ENCODE measurements at regions not wholly inside any gene's neighbourhood (a gene's known extent, or its start where the extent isn't known, plus 50 kb on each side); places are given as distances from the start of the nearest gene placed in this dataset.

DNA sequence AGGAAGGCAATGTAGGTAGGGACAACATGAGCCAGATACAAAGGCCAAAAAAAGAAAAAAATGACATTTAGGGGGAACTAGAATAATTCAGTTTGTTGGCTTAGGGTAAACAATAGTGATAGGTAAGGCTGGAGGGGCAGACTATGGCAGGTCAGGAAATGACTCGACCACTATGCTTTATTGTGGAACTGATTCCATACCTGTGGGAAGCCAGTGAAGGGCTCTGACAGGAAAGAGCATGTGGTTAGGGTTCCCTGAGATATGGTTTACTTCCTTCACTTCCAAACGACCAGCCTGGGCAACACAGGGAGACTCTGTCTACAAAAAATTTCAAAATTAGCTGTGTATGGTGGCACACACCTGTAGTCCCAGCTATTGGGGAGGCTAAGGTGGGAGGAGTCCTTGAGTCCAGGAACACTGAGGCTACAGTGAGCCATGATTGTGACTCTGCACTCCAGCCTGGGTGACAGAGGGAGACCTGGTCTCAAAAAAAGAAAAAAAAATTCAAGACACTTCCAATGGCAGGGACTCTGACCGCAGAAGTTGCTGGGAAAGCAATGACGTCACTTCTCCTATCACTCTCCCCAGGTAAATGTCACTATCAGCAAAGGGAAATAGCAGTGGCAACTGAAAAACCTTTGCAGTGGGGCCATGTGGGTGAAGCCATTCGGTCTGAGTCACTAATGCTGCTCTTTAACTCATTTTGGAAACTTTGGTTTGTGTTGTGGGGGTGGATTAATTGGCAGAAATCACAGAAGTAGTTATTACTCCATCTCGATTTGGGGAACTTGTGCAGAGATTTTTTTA lies 192.8 kb upstream of the TSC22D1 start:
- in situ Hi-C loops (cut with HindIII; ENCODE audit: low pct_unique_long_range_greater_than_20kb, low sequenced_read_pairs): no loop called here
- no peak for DNase-seq (ENCODE audit: low read depth, low spot score)

DNA sequence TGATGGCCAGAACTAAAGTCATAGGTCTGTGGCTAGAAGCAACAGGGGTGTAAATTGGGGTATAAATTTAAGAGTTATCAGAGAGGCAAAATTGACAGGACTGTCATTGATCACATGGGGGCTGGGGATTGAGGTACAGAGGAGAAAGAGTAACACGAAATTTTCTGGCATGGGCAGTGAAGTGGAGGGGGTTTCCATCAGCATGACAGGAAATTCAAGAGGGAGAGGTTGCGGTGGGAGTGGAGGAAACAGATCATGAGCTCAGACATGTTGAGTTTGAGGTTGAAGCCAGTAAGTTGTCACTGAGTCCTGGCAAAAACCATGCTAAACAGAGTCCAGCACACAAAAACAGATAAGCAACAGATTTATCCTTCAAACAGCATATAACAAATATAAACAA lies 192.1 kb upstream of the TSC22D1 start:
- DNase-seq (ENCODE audit: low read depth, low spot score): no peak
- in situ Hi-C loops (cut with HindIII; ENCODE audit: low pct_unique_long_range_greater_than_20kb, low sequenced_read_pairs): no loop called here

- in situ Hi-C loops (cut with HindIII; ENCODE audit: low pct_unique_long_range_greater_than_20kb, low sequenced_read_pairs): no loop called here
- no peak for DNase-seq (ENCODE audit: low read depth, low spot score)
These were observed 188.9 kb upstream of the TSC22D1 start for GRCh38 chr13:44765001-44765471.

- DNase-seq (ENCODE audit: low read depth, low spot score): no peak
- in situ Hi-C loops (cut with HindIII; ENCODE audit: low pct_unique_long_range_greater_than_20kb, low sequenced_read_pairs): no loop called here
These were observed 188.2 kb upstream of the TSC22D1 start for GRCh38 chr13:44764302-44764692.

DNA sequence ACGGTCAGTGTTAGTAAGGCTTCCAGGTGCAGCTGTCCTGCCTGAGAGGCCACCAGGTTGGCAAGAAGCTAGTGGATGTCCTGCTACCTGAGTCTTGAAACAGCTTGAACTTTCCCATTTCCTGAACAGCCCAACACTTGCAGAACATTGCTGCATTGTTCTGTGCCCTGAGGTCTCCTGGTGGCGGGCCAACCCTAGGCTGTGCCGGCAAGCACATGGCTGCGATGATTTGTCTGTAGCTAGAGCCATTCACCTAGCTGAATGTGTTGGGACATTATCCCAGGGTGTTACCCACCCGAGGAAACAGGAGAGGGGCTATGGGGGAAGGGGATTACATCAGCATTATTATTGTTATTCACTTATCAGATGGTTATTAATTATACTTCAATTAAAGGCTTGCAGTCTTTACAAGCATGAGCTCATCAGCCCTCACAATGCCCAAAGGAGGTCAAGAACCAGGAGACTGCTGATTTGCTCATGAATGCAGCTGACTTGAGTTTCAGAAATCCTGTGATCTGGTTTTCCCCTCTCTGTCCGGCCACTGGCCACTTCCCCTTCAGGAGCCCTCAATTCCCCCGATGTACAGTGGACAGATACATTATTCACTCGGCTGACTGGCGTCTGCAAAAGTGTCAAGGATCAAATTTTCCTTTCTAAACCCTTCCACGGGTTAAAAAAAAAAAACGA lies 187.6 kb upstream of the TSC22D1 start:
- in situ Hi-C loops (cut with HindIII; ENCODE audit: low pct_unique_long_range_greater_than_20kb, low sequenced_read_pairs): no loop called here
- peak; percentile 88 for DNase-seq (ENCODE audit: low read depth, low spot score)

DNA sequence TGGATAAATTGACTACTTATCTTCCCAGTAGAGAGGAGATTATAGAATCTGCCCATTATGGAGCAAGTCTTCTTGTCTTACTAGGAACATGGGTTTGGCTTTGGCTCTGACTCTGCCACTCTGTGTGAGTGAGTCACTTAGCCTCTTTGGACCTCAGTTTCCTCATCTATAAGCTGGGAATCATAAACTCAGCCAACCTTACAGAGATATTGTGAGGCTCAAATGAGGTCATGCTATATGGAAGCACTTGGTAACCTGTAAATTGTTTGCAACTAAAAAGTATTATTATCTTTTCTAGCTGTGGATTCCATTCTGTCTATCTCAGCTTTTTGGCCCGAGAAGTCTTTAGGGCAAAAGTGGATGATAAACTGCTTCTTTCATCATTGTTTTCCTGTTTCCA lies 186.8 kb upstream of the TSC22D1 start:
- no peak for DNase-seq (ENCODE audit: low read depth, low spot score)
- in situ Hi-C loops (cut with HindIII; ENCODE audit: low pct_unique_long_range_greater_than_20kb, low sequenced_read_pairs): no loop called here

- in situ Hi-C loops (cut with HindIII; ENCODE audit: low pct_unique_long_range_greater_than_20kb, low sequenced_read_pairs): no loop called here
- no peak for DNase-seq (ENCODE audit: low read depth, low spot score)
These were observed 184.3 kb upstream of the TSC22D1 start for GRCh38 chr13:44760434-44760833.

GRCh38 chr13:44759384-44760360 lies 183.5 kb upstream of the TSC22D1 start:
- no peak for DNase-seq (ENCODE audit: low read depth, low spot score)
- in situ Hi-C loops (cut with HindIII; ENCODE audit: low pct_unique_long_range_greater_than_20kb, low sequenced_read_pairs): no loop called here

DNA sequence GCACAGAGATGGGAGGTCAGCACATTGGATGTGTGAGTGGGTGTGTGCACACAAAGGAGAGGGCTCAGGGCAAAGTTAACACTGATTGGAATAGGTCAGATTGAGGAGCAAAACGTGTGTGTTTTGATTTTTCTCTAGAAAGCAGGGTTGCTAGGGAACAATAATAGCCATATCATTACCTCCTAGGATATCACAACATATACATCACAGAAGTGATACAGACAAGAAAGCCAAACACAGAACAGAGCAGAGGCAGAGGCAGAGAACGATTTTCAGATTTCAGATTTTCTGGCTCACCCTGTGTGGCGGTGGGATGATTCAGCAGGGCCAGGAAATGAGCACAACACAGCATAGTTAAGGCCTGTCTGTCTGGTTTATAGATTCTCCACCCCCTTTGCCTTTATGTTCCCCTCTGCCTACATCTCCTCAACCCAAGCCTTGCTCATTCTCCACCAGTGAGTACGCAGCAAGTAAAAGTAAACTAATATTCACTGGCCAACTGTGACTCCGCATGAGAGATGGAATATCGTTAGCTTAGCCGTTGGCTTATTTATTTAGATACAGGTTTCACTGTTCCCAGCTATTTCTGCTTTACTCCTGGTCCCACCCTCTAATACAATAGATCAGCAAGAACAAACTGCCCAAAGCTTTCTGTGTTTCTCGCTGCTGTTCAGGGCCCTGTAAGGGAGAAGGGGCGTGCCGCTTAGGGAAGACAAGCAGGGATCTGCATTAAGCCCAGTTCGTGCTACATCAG lies 182.7 kb upstream of the TSC22D1 start:
- DNase-seq (ENCODE audit: low read depth, low spot score): no peak
- in situ Hi-C loops (cut with HindIII; ENCODE audit: low pct_unique_long_range_greater_than_20kb, low sequenced_read_pairs): no loop called here

DNA sequence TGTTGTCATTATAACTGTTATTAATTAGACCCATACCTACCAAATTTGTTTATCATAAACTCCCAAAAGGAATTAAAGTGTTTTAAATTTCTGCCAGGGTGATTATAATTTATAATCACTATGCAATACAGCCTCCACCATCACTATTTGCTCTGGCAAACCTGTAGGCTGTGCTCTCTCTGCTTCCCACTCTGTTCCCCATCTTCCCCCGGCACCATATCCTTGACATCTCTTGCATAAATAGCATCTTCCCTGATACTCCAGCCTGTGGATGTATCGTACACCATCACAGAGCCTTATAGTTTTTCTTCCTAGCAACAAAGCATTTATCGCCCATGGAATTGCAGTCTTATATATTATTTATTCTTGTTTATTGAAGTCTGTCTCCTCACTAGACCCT lies 181.5 kb upstream of the TSC22D1 start:
- no peak for DNase-seq (ENCODE audit: low read depth, low spot score)
- in situ Hi-C loops (cut with HindIII; ENCODE audit: low pct_unique_long_range_greater_than_20kb, low sequenced_read_pairs): no loop called here

DNA sequence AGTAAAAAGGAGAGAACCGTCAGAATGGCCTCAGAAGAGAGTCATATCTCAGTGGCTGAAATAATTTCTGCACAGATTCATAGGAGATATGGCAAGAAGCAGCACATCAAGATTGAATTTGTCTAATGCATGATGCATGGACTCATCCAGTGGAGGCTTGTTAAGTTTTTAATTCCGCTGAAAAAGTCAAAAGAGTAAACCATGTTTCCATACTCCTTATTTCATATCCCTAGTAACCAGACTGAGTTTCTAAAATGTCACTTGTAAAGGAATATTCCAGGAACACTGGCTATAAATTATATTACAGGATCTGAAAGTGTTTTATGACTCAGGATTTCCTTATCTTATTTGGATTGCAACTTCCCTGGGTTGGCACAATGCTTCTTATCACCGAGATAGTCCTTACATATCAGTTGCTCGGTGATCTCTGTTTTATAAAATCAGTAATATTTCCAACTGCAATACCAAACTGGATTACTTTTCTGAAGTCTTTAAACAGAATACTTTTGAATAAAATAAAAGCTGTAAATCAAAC lies 180.2 kb upstream of the TSC22D1 start:
- in situ Hi-C loops (cut with HindIII; ENCODE audit: low pct_unique_long_range_greater_than_20kb, low sequenced_read_pairs): no loop called here

GRCh38 chr13:44755872-44756271 lies 179.7 kb upstream of the TSC22D1 start:
- in situ Hi-C loops (cut with HindIII; ENCODE audit: low pct_unique_long_range_greater_than_20kb, low sequenced_read_pairs): no loop called here
- no peak for DNase-seq (ENCODE audit: low read depth, low spot score)

More for the DNA sequence above, 180.2 kb upstream of the TSC22D1 start:
- no peak for DNase-seq (ENCODE audit: low read depth, low spot score)

- peak; percentile 36 for DNase-seq (ENCODE audit: low read depth, low spot score)
- in situ Hi-C loops (cut with HindIII; ENCODE audit: low pct_unique_long_range_greater_than_20kb, low sequenced_read_pairs): no loop called here
These were observed 176.0 kb upstream of the TSC22D1 start for GRCh38 chr13:44752164-44752563.

DNA sequence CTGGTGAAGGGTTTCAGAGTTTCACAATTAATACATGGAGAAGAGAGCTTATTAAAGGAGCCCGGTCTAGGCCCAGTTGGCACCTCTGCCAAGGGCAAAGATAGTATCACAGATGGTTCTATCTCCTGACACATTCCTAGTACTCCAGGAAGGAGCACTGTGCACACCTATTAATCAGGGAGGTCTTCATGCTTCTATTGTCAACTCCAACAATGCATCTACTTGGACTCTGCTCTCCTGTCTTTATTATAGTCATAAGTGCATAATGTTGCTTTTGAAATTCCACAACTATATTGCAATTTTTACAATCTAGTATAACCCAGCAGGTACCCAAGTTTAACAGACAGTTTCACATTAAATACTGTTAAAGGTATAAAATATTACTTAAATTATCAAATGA lies 174.5 kb upstream of the TSC22D1 start:
- in situ Hi-C loops (cut with HindIII; ENCODE audit: low pct_unique_long_range_greater_than_20kb, low sequenced_read_pairs): no loop called here

GRCh38 chr13:44749906-44750305 lies 173.8 kb upstream of the TSC22D1 start:
- DNase-seq (ENCODE audit: low read depth, low spot score): no peak
- in situ Hi-C loops (cut with HindIII; ENCODE audit: low pct_unique_long_range_greater_than_20kb, low sequenced_read_pairs): no loop called here

More for the DNA sequence above, 174.5 kb upstream of the TSC22D1 start:
- DNase-seq (ENCODE audit: low read depth, low spot score): no peak

DNA sequence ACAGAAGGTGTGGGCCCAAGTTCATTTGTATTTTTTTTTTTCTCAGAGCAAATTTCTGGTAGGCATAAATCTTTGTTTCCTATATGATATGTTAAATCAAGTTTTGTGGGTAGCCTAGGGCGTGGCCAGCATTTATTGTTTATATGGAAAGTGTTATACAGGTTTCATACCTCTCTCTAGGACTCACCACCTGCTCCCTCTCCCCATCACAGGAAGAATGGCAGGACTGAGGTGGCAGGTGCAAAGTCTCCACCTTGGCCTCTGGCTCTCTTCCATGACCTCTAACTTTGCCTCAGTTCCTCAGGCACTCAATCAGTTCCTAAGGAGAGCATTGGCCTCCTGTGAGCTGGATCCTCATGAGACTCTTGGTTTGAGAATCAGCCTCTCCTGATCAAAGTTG lies 172.3 kb upstream of the TSC22D1 start:
- no peak for DNase-seq (ENCODE audit: low read depth, low spot score)
- in situ Hi-C loops (cut with HindIII; ENCODE audit: low pct_unique_long_range_greater_than_20kb, low sequenced_read_pairs): no loop called here

DNA sequence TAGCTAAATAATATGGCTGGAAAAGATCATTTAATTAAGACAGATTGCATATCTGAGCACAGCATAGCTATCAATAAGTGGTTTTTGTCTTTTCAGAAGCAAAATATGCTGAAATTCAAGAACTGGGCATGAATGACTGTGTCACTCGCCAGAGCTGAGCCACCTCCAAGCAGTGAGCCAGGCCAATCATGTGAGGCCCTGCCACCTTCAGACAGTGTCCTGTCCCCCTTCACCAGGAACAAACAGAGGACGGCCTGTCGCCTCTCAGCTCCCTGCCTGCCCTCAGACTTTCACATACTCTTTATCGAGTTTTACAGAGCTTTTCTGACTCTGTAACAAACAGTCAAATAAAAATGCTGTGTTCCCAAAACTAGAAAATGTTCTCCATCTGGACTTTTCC lies 171.0 kb upstream of the TSC22D1 start:
- in situ Hi-C loops (cut with HindIII; ENCODE audit: low pct_unique_long_range_greater_than_20kb, low sequenced_read_pairs): no loop called here
- no peak for DNase-seq (ENCODE audit: low read depth, low spot score)
